Gastroesophageal sphincter (tissue), 4 donors: ENCODE measurements at regions not wholly inside any gene's neighbourhood (a gene's known extent, or its start where the extent isn't known, plus 50 kb on each side); places are given as distances from the start of the nearest gene placed in this dataset.
A peak's percentile ranks its signal among the peaks of the same experiment; 100 is the strongest.

Experiments used
- ATAC-seq: fragments of 150-250 bp; one replicate; pipeline ENCODE4 v1.9.1; 2016; ENCODE audit warnings: mild to moderate bottlenecking, moderate library complexity
- H3K27ac ChIP-seq, 4 donors: fragments of 200-600 bp; sonication (generic) in 3 of 4; 1 replicate in 3 of 4; 2 replicates in 1 of 4; pipeline ENCODE4 v1.5.1; 2016 to 2019
- H3K27me3 ChIP-seq: fragments of 200-600 bp; sonication (generic); one replicate; pipeline ENCODE4 v1.5.1; 2019
- H3K36me3 ChIP-seq, 2 donors: fragments of 200-600 bp; sonication (generic); one replicate each; pipeline ENCODE4 v1.5.1; 2019; ENCODE audit warnings: control low read depth in 1 of 2
- H3K4me1 ChIP-seq, 3 donors: fragments of 200-600 bp; sonication (generic); 1 replicate in 2 of 3; 2 replicates in 1 of 3; pipeline ENCODE4 v1.5.1; 2016 to 2019; ENCODE audit warnings: control low read depth in 2 of 3
- H3K4me3 ChIP-seq, 2 donors: fragments of 200-600 bp; sonication (generic); one replicate each; pipeline ENCODE4 v1.5.1; 2019; ENCODE audit warnings: mild to moderate bottlenecking in 1 of 2, moderate library complexity in 1 of 2
- H3K9me3 ChIP-seq, 3 donors: fragments of 200-600 bp; sonication (generic); one replicate each; pipeline ENCODE4 v1.5.1; 2017 to 2019; ENCODE audit warnings: control low read depth in 2 of 3
- EP300 ChIP-seq: sonication (generic); formaldehyde crosslinking; IDR thresholded peaks from one replicate; pipeline ENCODE4 v1.6.1; 2017; ENCODE audit warnings: antibody characterized with exemption, mild to moderate bottlenecking
- POLR2A ChIP-seq, 2 donors: fragments of 450-650 bp; IDR thresholded peaks; one replicate each; pipeline ENCODE4 v1.6.1; 2017; ENCODE audit warnings: antibody characterized with exemption in 2 of 2, mild to moderate bottlenecking in 2 of 2, moderate library complexity in 1 of 2
- POLR2AphosphoS5 ChIP-seq: sonication (generic); formaldehyde crosslinking; IDR thresholded peaks from one replicate; pipeline ENCODE4 v1.6.1; 2017; ENCODE audit warnings: antibody characterized with exemption
- WGBS, 2 donors: methylation state at CpG; one replicate each; pipeline ENCODE4 v1.1.5; 2018; ENCODE audit warnings: low coverage in 1 of 2; 5-methylcytosine and 5-hydroxymethylcytosine counted together
- TF ChIP-seq, protein P1 (sequence below), 4 experiments: fragments of 200-600 bp in 2 of 4; fragments of 450-650 bp in 2 of 4; sonication (generic) in 1 of 4; IDR thresholded peaks; one replicate each; pipeline ENCODE4 v1.5.1; 2017 to 2019; ENCODE audit warnings: antibody characterized with exemption in 4 of 4, mild to moderate bottlenecking in 2 of 4, moderate library complexity in 2 of 4

DNA sequence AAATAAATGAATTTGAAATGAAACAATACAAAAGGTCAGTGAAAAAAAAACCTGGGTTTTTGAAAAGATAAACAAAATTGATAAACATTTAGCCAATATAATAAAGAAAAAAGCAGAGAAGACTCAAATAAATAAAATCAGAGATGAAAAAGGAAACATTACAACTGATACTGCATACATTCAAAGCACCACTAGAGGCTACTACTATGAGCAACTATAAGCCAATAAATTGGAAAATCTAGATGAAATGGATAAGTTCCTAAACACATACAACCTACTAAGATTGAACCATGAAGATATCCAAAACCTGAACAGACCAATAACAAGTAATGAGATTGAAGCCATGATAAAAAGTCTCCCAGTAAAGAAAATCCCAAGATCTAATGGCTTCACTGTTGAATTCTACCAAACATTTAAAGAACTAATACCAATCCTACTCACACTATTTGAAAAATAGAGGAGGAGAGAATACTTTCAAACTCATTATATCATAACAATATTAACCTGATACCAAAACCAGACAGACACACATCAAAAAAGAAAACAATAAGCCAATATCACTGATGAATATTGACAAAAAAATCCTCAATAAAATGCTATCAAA lies 80.8 kb upstream of the CERS6 start:
- no peak for ATAC-seq
- H3K36me3 ChIP-seq, result no peaks in the 10 kb centered on the region
- no peaks in the 10 kb centered on the region for H3K4me1 ChIP-seq
- no peak overlapping the region for H3K4me3 ChIP-seq
- no peak for TF ChIP-seq POLR2A (IDR thresholded peaks at IDR 0.05)
- TF ChIP-seq, protein P1, sequence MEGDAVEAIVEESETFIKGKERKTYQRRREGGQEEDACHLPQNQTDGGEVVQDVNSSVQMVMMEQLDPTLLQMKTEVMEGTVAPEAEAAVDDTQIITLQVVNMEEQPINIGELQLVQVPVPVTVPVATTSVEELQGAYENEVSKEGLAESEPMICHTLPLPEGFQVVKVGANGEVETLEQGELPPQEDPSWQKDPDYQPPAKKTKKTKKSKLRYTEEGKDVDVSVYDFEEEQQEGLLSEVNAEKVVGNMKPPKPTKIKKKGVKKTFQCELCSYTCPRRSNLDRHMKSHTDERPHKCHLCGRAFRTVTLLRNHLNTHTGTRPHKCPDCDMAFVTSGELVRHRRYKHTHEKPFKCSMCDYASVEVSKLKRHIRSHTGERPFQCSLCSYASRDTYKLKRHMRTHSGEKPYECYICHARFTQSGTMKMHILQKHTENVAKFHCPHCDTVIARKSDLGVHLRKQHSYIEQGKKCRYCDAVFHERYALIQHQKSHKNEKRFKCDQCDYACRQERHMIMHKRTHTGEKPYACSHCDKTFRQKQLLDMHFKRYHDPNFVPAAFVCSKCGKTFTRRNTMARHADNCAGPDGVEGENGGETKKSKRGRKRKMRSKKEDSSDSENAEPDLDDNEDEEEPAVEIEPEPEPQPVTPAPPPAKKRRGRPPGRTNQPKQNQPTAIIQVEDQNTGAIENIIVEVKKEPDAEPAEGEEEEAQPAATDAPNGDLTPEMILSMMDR (IDR thresholded peaks at IDR 0.05), result peak in 1 of 4 experiments; percentile 8
- H3K27me3 ChIP-seq, result no peaks in the 10 kb centered on the region
- no peak overlapping the region for H3K27ac ChIP-seq
- H3K9me3 ChIP-seq, result peaks cover 0 to 12% (median 0%) of the 10 kb centered on the region in 3 donors

DNA sequence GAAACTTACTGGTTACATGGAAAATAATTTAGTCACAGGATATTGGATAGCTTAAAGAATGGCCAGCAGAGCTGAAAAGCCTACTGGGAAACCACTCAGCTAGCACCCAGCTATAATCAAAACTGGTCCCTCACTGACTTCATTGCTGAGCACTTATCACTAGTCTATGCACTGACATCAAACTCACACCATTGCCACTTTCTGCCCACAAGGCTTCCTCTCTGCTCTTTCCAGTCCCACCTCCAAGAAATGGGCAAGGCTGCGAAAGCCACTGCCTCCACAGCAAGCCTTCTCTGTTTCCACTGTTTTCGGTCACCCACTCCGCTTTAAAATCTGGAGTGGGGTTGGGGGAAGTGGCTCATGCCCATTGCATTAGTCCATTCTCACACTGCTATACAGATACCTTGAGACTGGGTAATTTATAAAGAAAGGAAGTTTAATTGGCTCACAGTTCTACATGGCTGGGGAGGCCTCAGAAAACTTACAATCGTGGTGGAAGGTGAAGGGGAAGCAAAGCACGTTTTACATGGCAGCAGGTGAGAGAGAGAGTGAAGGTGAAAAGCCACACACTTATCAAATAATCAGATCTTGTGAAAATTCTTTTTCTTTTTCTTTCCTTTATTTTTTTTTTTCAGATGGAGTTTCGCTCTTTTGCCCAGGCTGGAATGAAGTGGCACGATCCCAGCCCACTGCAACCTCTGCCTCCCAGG lies 77.0 kb upstream of the CERS6 start:
- no peak for ATAC-seq
- H3K36me3 ChIP-seq, result no peaks in the 10 kb centered on the region
- WGBS, 2 donors, result 86 to 93% methylated on average over 6 to 7 of the region's 7 CpGs
- H3K4me3 ChIP-seq, result no peak overlapping the region
- peaks cover 0 to 12% (median 0%) of the 10 kb centered on the region in 3 donors for H3K9me3 ChIP-seq
- H3K4me1 ChIP-seq, result no peaks in the 10 kb centered on the region
- H3K27ac ChIP-seq, result no peak overlapping the region
- H3K27me3 ChIP-seq, result no peaks in the 10 kb centered on the region
- TF ChIP-seq, protein P1 (IDR thresholded peaks at IDR 0.05), result no peak
- TF ChIP-seq POLR2A (IDR thresholded peaks at IDR 0.05) (no peak), EP300 (no peak), POLR2AphosphoS5 (no peak)

DNA sequence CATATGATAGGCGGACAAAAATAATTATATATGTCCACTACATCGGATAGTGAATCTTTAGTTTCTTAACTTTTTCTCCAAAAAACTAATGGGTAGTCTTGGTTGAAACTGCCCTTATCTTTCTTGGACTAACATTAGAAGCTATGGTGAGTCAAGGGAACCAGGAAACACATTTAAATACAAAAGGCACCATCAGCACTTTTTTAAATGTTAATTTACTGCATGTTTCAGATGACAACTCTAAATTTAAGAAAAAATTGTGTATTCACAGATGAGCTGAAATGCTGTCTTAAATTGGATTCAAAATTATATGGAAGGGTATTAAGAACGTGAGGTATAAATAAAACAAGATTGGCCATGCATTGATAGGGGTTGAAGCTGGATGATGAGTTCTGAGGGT lies 75.6 kb upstream of the CERS6 start:
- Histone ChIP-seq H3K27ac (no peak overlapping the region), H3K4me3 (no peak overlapping the region), H3K36me3 (no peaks in the 10 kb centered on the region), H3K27me3 (no peaks in the 10 kb centered on the region), H3K9me3 (peaks cover 0 to 12% (median 0%) of the 10 kb centered on the region in 3 donors), H3K4me1 (no peaks in the 10 kb centered on the region)
- no peak for ATAC-seq
- 87 to 93% methylated on average over 3 of the region's 3 CpGs for WGBS, 2 donors
- TF ChIP-seq, protein P1 (IDR thresholded peaks at IDR 0.05), result no peak
- TF ChIP-seq POLR2A (IDR thresholded peaks at IDR 0.05), result no peak
- no peak for TF ChIP-seq POLR2AphosphoS5
- TF ChIP-seq EP300, result no peak

DNA sequence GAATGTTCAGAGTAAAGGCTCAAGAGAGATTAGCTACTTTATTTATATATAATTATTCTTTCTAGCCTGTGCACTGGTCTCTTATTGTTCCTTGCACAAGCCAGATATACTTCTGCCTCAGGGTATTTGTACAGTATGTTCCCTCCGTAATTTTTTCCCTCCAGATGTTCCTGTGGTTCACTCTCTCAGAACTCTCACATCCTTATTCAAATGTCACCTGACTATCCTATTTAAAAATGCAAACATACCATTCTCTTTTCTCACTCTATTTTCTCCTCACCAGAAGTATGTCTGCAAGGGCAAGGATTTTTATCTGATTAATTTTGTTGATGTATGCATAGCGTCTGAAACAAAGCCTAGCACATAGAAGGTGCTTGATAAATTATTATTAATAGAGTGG lies 64.0 kb upstream of the CERS6 start:
- H3K4me3 ChIP-seq, result no peak overlapping the region
- no peak for ATAC-seq
- no peaks in the 10 kb centered on the region for H3K27me3 ChIP-seq

More for the DNA sequence above, 64.0 kb upstream of the CERS6 start:
- H3K36me3 ChIP-seq, result no peaks in the 10 kb centered on the region
- TF ChIP-seq POLR2A (IDR thresholded peaks at IDR 0.05) (no peak), POLR2AphosphoS5 (no peak), EP300 (no peak)
- TF ChIP-seq, protein P1 (IDR thresholded peaks at IDR 0.05), result no peak
- H3K4me1 ChIP-seq, result no peaks in the 10 kb centered on the region
- H3K9me3 ChIP-seq, result no peaks in the 10 kb centered on the region
- H3K27ac ChIP-seq, result no peak overlapping the region
- 44 to 45% methylated on average over 2 of the region's 2 CpGs for WGBS, 2 donors
